ENCODE measurements at regions not wholly inside any gene's neighbourhood (a gene's known extent, or its start where the extent isn't known, plus 50 kb on each side); places are given as distances from the start of the nearest gene placed in this dataset.

DNA sequence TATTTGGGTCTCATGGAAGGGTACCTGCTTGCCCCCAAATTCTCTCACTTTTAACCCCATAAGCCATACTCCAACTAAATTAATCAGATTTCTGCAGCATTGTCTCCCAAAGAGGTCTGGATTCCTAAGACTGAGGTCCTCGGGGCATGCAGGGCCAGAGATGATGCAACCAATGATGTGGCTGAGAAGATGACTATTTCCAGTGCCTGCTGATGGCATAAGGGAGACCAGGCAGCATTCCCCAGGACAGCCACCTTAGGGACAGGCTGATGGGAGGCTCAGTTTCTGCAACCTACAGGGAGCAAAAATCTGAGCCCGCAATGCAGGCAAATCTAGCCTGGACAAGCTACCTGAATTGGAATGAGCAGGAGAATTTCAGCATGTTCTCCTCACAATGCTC, 76.8 kb upstream of the ASIC2 start:
- Histone ChIP-seq H3K4me1 (no peaks in the 10 kb centered on the region), H3K27ac (no peak overlapping the region), H3K4me3 (no peak overlapping the region), H3K36me3 (ENCODE audit: low read depth, missing control alignments) (no peaks in the 10 kb centered on the region), H3K9me3 (no peaks in the 10 kb centered on the region), H3K27me3 (no peaks in the 10 kb centered on the region)
- intact Hi-C loops (cut with DNase I; ENCODE audit: low total_unique reads): no loop called here
- no peak for DNase-seq
- TF ChIP-seq, protein P1, sequence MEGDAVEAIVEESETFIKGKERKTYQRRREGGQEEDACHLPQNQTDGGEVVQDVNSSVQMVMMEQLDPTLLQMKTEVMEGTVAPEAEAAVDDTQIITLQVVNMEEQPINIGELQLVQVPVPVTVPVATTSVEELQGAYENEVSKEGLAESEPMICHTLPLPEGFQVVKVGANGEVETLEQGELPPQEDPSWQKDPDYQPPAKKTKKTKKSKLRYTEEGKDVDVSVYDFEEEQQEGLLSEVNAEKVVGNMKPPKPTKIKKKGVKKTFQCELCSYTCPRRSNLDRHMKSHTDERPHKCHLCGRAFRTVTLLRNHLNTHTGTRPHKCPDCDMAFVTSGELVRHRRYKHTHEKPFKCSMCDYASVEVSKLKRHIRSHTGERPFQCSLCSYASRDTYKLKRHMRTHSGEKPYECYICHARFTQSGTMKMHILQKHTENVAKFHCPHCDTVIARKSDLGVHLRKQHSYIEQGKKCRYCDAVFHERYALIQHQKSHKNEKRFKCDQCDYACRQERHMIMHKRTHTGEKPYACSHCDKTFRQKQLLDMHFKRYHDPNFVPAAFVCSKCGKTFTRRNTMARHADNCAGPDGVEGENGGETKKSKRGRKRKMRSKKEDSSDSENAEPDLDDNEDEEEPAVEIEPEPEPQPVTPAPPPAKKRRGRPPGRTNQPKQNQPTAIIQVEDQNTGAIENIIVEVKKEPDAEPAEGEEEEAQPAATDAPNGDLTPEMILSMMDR (IDR thresholded peaks at IDR 0.05): no peak
- no peak for TF ChIP-seq POLR2A (IDR thresholded peaks at IDR 0.05)
- 68 to 87% methylated on average over 2 of the region's 2 CpGs for WGBS, 2 donors

- Histone ChIP-seq H3K4me3 (no peak overlapping the region), H3K4me1 (no peaks in the 10 kb centered on the region), H3K27me3 (no peaks in the 10 kb centered on the region), H3K36me3 (ENCODE audit: low read depth, missing control alignments) (no peaks in the 10 kb centered on the region), H3K9me3 (no peaks in the 10 kb centered on the region), H3K27ac (no peak overlapping the region)
- intact Hi-C loops (cut with DNase I; ENCODE audit: low total_unique reads): no loop called here
- no peak for TF ChIP-seq POLR2A (IDR thresholded peaks at IDR 0.05)
- TF ChIP-seq, protein P1 (IDR thresholded peaks at IDR 0.05): no peak
- 41 to 55% methylated on average over 1 of the region's 1 CpG for WGBS, 2 donors
- no peak for DNase-seq
Measured at GRCh38 chr17:33370401-33370800, 77.3 kb upstream of the ASIC2 start.

DNA sequence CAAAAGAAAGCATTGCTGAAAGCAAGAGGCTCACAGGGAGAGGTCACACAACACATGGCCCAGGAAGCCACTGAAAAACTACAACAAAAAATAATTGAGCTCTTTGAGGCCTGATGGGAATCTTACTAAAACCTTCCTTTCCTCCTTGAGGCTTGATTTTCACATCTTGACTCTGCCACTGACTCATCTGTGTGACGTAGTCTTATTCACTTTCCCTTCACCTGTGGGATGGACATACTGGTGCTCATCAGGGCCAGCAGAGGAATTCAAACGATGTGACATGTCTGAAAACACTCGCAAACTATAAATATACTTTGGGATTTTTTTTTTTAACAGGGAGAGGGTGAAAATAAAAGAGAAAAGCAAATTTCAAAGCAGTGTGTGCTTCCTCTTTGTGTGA, 78.3 kb upstream of the ASIC2 start:
- Histone ChIP-seq H3K9me3 (no peaks in the 10 kb centered on the region), H3K36me3 (ENCODE audit: low read depth, missing control alignments) (no peaks in the 10 kb centered on the region), H3K4me3 (no peak overlapping the region), H3K4me1 (no peaks in the 10 kb centered on the region), H3K27me3 (no peaks in the 10 kb centered on the region), H3K27ac (no peak overlapping the region)
- DNase-seq: no peak
- TF ChIP-seq POLR2A (IDR thresholded peaks at IDR 0.05): no peak
- TF ChIP-seq, protein P1 (IDR thresholded peaks at IDR 0.05): no peak
- intact Hi-C loops (cut with DNase I; ENCODE audit: low total_unique reads): no loop called here
- 75 to 81% methylated on average over 3 of the region's 3 CpGs for WGBS, 2 donors

DNA sequence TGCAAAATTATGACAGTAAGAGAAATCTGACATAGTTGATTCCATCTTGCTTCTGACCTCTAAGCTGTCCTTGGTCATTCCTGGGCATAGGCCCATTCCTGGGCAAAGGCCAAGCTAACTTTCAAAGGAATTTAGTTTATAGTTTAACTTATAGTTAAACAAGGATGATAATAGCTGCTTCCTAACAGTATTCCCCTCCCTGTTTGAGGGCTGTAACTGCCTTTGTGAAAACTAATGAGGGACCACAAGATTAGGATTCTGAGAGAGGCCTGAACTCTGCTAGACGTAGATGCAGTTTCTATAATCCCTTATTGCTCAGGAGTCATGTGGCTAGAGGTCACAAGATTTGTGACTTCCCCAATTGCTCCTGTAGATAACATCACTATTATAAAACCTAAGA, 80.2 kb upstream of the ASIC2 start:
- no peak for DNase-seq
- Histone ChIP-seq H3K4me3 (no peak overlapping the region), H3K27me3 (no peaks in the 10 kb centered on the region), H3K9me3 (no peaks in the 10 kb centered on the region), H3K4me1 (no peaks in the 10 kb centered on the region), H3K36me3 (ENCODE audit: low read depth, missing control alignments) (no peaks in the 10 kb centered on the region), H3K27ac (no peak overlapping the region)
- TF ChIP-seq, protein P1 (IDR thresholded peaks at IDR 0.05): no peak
- no peak for TF ChIP-seq POLR2A (IDR thresholded peaks at IDR 0.05)
- WGBS, 2 donors: 87 to 90% methylated on average over 1 of the region's 1 CpG
- intact Hi-C loops (cut with DNase I; ENCODE audit: low total_unique reads): no loop called here

GRCh38 chr17:33375103-33375502, 82.0 kb upstream of the ASIC2 start:
- intact Hi-C loops (cut with DNase I; ENCODE audit: low total_unique reads): no loop called here
- Histone ChIP-seq H3K27ac (no peak overlapping the region), H3K27me3 (no peaks in the 10 kb centered on the region), H3K4me3 (no peak overlapping the region), H3K9me3 (no peaks in the 10 kb centered on the region), H3K36me3 (ENCODE audit: low read depth, missing control alignments) (no peaks in the 10 kb centered on the region), H3K4me1 (no peaks in the 10 kb centered on the region)
- no peak for TF ChIP-seq POLR2A (IDR thresholded peaks at IDR 0.05)
- TF ChIP-seq, protein P1 (IDR thresholded peaks at IDR 0.05): no peak
- 78 to 80% methylated on average over 5 of the region's 5 CpGs for WGBS, 2 donors
- no peak for DNase-seq

All from testis (tissue), 2 donors.